HL-60 (cell line): ENCODE measurements at regions not wholly inside any gene's neighbourhood (a gene's known extent, or its start where the extent isn't known, plus 50 kb on each side); places are given as distances from the start of the nearest gene placed in this dataset.

Source experiments
- GABPA ChIP-seq: IDR thresholded peaks from 2 replicates; pipeline ENCODE4 v1.6.1; 2012; ENCODE audit warnings: low read depth
- POLR2AphosphoS5 ChIP-seq: IDR thresholded peaks from 2 replicates; pipeline ENCODE4 v1.6.1; 2012; ENCODE audit warnings: low read depth
- TF ChIP-seq, protein P1 (sequence below): IDR thresholded peaks from 2 replicates; pipeline ENCODE4 v1.6.1; 2012; ENCODE audit warnings: low read depth; ENCODE audit not compliant: insufficient replicate concordance
- TF ChIP-seq, protein P2 (sequence below): IDR thresholded peaks from one replicate; pipeline ENCODE4 v1.5.1; 2011; ENCODE audit warnings: low read length, control low read depth, inconsistent platforms; ENCODE audit not compliant: insufficient read depth

DNA sequence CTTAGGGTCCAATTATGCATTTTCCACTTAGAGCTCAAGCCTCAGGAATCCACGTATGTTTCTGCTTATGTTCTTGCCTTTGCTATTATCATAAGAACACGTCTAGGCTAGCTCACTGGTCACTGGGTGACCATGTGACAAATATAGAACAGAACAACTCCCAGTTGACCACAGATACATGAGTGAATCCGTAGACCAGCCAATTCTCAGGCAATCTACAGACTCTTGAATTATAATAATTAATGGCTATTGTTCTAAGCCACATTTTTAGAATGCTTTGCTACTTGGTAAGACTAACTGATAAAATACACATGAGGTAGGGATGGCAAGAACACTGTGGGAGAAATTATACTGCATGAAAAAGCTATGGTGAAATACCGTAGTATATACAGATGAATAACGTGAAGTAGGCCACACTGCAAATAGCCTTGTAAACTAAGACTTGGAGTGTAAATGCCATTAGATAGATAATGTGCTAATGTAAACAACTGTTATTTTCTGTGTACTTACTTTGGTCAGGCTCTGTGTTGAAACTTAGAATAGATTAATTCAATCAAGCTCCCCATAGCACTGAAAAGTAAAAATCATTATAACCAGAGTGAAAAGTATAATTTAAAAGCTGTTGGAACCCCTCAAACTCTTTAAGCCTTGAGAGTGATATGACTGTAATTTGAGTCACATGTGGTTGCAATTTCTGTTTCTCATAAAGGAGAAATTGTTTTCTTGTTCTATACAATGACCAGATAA is 366.2 kb upstream of the CCDC179 start:
- TF ChIP-seq, protein P1, sequence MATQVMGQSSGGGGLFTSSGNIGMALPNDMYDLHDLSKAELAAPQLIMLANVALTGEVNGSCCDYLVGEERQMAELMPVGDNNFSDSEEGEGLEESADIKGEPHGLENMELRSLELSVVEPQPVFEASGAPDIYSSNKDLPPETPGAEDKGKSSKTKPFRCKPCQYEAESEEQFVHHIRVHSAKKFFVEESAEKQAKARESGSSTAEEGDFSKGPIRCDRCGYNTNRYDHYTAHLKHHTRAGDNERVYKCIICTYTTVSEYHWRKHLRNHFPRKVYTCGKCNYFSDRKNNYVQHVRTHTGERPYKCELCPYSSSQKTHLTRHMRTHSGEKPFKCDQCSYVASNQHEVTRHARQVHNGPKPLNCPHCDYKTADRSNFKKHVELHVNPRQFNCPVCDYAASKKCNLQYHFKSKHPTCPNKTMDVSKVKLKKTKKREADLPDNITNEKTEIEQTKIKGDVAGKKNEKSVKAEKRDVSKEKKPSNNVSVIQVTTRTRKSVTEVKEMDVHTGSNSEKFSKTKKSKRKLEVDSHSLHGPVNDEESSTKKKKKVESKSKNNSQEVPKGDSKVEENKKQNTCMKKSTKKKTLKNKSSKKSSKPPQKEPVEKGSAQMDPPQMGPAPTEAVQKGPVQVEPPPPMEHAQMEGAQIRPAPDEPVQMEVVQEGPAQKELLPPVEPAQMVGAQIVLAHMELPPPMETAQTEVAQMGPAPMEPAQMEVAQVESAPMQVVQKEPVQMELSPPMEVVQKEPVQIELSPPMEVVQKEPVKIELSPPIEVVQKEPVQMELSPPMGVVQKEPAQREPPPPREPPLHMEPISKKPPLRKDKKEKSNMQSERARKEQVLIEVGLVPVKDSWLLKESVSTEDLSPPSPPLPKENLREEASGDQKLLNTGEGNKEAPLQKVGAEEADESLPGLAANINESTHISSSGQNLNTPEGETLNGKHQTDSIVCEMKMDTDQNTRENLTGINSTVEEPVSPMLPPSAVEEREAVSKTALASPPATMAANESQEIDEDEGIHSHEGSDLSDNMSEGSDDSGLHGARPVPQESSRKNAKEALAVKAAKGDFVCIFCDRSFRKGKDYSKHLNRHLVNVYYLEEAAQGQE, result no peak
- TF ChIP-seq, protein P2, sequence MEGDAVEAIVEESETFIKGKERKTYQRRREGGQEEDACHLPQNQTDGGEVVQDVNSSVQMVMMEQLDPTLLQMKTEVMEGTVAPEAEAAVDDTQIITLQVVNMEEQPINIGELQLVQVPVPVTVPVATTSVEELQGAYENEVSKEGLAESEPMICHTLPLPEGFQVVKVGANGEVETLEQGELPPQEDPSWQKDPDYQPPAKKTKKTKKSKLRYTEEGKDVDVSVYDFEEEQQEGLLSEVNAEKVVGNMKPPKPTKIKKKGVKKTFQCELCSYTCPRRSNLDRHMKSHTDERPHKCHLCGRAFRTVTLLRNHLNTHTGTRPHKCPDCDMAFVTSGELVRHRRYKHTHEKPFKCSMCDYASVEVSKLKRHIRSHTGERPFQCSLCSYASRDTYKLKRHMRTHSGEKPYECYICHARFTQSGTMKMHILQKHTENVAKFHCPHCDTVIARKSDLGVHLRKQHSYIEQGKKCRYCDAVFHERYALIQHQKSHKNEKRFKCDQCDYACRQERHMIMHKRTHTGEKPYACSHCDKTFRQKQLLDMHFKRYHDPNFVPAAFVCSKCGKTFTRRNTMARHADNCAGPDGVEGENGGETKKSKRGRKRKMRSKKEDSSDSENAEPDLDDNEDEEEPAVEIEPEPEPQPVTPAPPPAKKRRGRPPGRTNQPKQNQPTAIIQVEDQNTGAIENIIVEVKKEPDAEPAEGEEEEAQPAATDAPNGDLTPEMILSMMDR, result no peak
- TF ChIP-seq POLR2AphosphoS5 (no peak), GABPA (no peak)
